HAP-1 (cell line): ENCODE measurements at regions not wholly inside any gene's neighbourhood (a gene's known extent, or its start where the extent isn't known, plus 50 kb on each side); places are given as distances from the start of the nearest gene placed in this dataset.
A peak's percentile ranks its signal among the peaks of the same experiment; 100 is the strongest.

Experiments used
- DNase-seq, 2 experiments: peaks; one replicate each; pipeline ENCODE4 v3.0.0-alpha.2; 2016 to 2020; ENCODE audit warnings: low spot score in 2 of 2
- H3K27me3 ChIP-seq: fragments of 250-450 bp; sonication (Bioruptor Pico); 2 replicates; pipeline ENCODE4 v1.5.1; 2020; ENCODE audit warnings: low read depth, mild to moderate bottlenecking, moderate library complexity
- H3K36me3 ChIP-seq: fragments of 250-450 bp; sonication (Bioruptor Pico); replicated peaks from 2 replicates; pipeline ENCODE4 v1.5.1; 2020; ENCODE audit warnings: mild to moderate bottlenecking
- H3K4me1 ChIP-seq: fragments of 250-450 bp; sonication (Bioruptor Pico); 2 replicates; pipeline ENCODE4 v1.5.1; 2020; ENCODE audit warnings: mild to moderate bottlenecking
- H3K4me3 ChIP-seq: fragments of 250-450 bp; sonication (Bioruptor Pico); 2 replicates; pipeline ENCODE4 v1.5.1; 2020; ENCODE audit warnings: mild to moderate bottlenecking, moderate library complexity
- H3K9me3 ChIP-seq: fragments of 250-450 bp; sonication (Bioruptor Pico); 2 replicates; pipeline ENCODE4 v1.5.1; 2020; ENCODE audit warnings: mild to moderate bottlenecking, moderate library complexity
- in situ Hi-C: fragments of 300-500 bp; cut with MboI; formaldehyde crosslinking; loops from 3 replicates; pipeline ENCODE4 v1.14.3; 2020; ENCODE audit warnings: low sequenced_read_pairs, inconsistent platforms, mixed read lengths

DNA sequence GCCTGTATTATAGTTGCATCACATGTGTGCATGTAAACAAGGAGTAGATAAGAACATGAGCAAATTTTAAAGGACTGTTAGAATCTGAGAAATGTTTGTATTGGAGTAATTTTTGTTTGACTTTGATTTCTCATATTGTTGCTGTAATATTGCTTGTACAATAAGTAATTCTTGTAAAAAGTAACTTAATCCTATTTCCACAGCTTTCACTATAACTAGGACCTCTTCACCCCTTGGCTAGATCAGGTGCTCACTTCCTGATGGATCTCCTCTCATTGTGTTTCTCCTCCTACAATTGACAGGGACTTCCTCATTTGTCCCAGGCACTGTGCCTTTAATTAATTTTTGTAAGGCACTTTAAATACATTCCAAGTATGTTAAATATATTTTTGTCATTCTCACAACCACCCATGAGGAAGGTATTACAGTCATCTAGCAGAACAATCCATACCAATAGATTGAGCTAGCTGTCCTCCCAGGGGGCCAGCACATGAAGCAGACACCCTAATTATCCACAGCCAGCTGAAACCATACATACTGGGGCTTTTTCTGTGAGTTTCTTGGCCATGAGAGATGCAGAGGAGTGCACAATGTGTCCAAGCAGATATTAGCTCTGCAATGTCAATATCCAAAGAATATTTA lies 359.5 kb upstream of the ACVR2A start:
- Histone ChIP-seq H3K4me1 (peaks cover 12% of the 10 kb centered on the region), H3K9me3 (no peaks in the 10 kb centered on the region), H3K27me3 (no peaks in the 10 kb centered on the region), H3K4me3 (no peak overlapping the region), H3K36me3 (no peaks in the 10 kb centered on the region)
- in situ Hi-C loops, result no loop called here
- no peak for DNase-seq

DNA sequence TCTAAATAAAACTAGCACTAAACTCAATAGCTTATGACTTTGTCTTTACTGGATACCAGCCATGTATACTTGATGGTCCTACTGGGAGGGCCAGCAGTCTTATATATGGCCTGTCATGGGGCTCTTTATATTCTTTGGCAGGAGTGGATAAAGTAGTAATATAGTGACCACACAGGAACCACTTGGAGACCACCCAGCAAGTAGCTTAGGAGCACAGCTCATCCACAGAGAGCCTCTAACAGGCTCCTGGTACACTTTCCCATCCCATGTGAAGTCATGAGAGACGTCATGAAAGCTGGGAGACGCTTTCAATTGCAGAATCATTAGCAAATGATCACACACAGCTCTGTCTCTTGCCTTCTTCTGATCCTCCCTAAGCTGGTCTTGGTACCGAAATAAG lies 360.9 kb upstream of the ACVR2A start:
- Histone ChIP-seq H3K36me3 (no peaks in the 10 kb centered on the region), H3K4me1 (peaks cover 9% of the 10 kb centered on the region), H3K9me3 (no peaks in the 10 kb centered on the region), H3K4me3 (no peak overlapping the region), H3K27me3 (no peaks in the 10 kb centered on the region)
- in situ Hi-C loops, result no loop called here
- DNase-seq, result no peak

GRCh38 chr2:147482916-147483669 lies 361.7 kb upstream of the ACVR2A start:
- no peak overlapping the region for H3K4me3 ChIP-seq
- DNase-seq, result no peak
- peaks cover 9% of the 10 kb centered on the region for H3K4me1 ChIP-seq
- no peaks in the 10 kb centered on the region for H3K36me3 ChIP-seq
- in situ Hi-C loops, result no loop called here
- no peaks in the 10 kb centered on the region for H3K9me3 ChIP-seq
- H3K27me3 ChIP-seq, result no peaks in the 10 kb centered on the region

- Histone ChIP-seq H3K4me3 (no peak overlapping the region), H3K27me3 (no peaks in the 10 kb centered on the region), H3K36me3 (no peaks in the 10 kb centered on the region), H3K4me1 (peaks cover 9% of the 10 kb centered on the region), H3K9me3 (no peaks in the 10 kb centered on the region)
- DNase-seq, result peak; percentile 28 to 58
- in situ Hi-C loops, result no loop called here
Observed at GRCh38 chr2:147482111-147482895, 362.5 kb upstream of the ACVR2A start.

DNA sequence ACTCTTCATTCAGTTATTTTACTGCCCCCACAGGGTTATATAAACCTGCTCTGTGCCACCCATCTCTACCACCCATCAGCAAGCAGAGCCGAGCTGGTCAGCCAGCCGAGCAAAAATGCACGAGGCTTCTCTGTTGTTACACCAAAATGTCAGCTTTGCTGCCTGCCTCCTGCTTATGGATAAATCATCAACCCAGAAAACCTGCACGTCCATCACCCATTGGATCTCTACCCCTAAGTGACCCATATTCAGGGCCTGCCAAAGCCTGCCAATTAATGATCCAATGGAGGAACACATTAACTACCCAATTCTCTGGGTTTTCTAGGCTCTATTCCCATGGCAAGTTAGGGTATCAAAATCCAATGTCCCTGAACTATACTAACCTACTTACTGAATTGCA lies 365.5 kb upstream of the ACVR2A start:
- H3K27me3 ChIP-seq, result no peaks in the 10 kb centered on the region
- no peaks in the 10 kb centered on the region for H3K9me3 ChIP-seq
- in situ Hi-C loops, result no loop called here

GRCh38 chr2:147473075-147473474 lies 371.8 kb upstream of the ACVR2A start:
- no peaks in the 10 kb centered on the region for H3K9me3 ChIP-seq
- in situ Hi-C loops, result no loop called here
- H3K27me3 ChIP-seq, result no peaks in the 10 kb centered on the region
- H3K4me3 ChIP-seq, result no peak overlapping the region
- DNase-seq, result no peak
- peaks cover 2% of the 10 kb centered on the region for H3K4me1 ChIP-seq
- no peaks in the 10 kb centered on the region for H3K36me3 ChIP-seq

More for the DNA sequence above, 365.5 kb upstream of the ACVR2A start:
- DNase-seq, result no peak
- Histone ChIP-seq H3K4me1 (peaks cover 9% of the 10 kb centered on the region), H3K36me3 (no peaks in the 10 kb centered on the region), H3K4me3 (no peak overlapping the region)

DNA sequence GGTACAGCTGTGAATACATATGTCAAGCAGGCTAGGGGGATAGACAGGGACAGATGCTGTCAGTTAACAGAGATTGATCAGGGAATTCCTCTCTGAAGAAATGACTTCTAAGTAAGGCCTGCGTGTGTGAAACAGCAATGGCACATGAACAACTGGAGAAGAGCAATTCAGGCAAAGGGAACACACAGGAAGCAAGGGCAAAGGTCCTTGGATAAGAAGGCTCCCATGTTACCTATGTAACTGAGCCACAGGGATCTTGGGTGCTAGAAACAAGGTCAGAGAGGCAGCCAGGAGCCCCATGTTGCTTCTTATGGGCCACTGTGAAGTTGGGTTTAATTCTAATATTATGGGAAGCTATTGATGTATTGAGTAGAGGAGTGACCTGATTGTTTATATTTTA lies 373.7 kb upstream of the ACVR2A start:
- no peaks in the 10 kb centered on the region for H3K36me3 ChIP-seq
- peaks cover 12% of the 10 kb centered on the region for H3K4me1 ChIP-seq
- H3K4me3 ChIP-seq, result no peak overlapping the region
- in situ Hi-C loops, result no loop called here
- no peak for DNase-seq
- no peaks in the 10 kb centered on the region for H3K27me3 ChIP-seq
- no peaks in the 10 kb centered on the region for H3K9me3 ChIP-seq

- DNase-seq, result no peak
- H3K9me3 ChIP-seq, result no peaks in the 10 kb centered on the region
Observed at GRCh38 chr2:147469471-147469870, 375.4 kb upstream of the ACVR2A start.

DNA sequence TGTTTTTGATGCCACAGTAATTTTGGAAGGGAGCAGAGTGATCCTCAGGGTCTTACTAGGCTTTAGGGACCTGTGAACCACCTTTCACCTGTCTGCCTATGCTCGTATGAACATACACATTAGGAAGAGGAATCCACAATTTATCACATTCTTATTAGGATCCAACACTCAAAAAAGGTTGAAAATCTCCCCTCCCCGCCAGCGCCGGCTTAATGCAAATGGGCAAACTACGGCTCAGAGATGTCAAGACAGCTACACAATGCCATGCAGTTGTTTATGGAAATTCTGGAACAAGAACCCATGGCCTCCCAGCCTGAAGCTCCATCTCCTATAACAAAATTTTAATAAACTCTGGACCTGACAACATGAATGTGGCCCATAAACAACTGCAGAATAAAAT lies 375.9 kb upstream of the ACVR2A start:
- Histone ChIP-seq H3K36me3 (no peaks in the 10 kb centered on the region), H3K9me3 (no peaks in the 10 kb centered on the region), H3K4me3 (no peak overlapping the region), H3K27me3 (no peaks in the 10 kb centered on the region), H3K4me1 (peaks cover 23% of the 10 kb centered on the region)
- DNase-seq, result no peak
- in situ Hi-C loops, result no loop called here

More at GRCh38 chr2:147469471-147469870, 375.4 kb upstream of the ACVR2A start:
- H3K4me1 ChIP-seq, result peaks cover 21% of the 10 kb centered on the region
- no peak overlapping the region for H3K4me3 ChIP-seq
- H3K27me3 ChIP-seq, result no peaks in the 10 kb centered on the region
- in situ Hi-C loops, result no loop called here
- no peaks in the 10 kb centered on the region for H3K36me3 ChIP-seq

- no peaks in the 10 kb centered on the region for H3K27me3 ChIP-seq
- DNase-seq, result no peak
- H3K4me3 ChIP-seq, result no peak overlapping the region
- in situ Hi-C loops, result no loop called here
- H3K36me3 ChIP-seq, result no peaks in the 10 kb centered on the region
- H3K4me1 ChIP-seq, result peaks cover 23% of the 10 kb centered on the region
- H3K9me3 ChIP-seq, result no peaks in the 10 kb centered on the region
Observed at GRCh38 chr2:147468349-147468748, 376.5 kb upstream of the ACVR2A start.

DNA sequence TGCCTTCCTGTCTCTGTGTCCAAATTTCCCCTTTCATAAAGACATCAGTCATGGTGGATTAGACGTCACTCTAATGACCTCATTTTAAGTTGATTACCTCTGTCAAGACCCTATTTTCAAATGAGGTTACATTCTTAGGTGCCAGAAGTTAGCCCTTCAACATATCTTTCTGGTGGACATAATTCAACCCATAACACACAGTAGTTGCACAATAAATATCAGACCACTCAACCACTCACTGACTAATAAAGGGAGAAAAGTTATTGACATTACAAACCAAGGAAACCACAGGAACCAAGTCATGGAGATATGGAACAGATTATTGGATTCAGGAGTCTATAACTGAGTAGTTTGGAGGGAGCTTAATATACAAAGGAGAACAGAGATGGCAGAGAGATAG lies 377.4 kb upstream of the ACVR2A start:
- no peaks in the 10 kb centered on the region for H3K9me3 ChIP-seq
- peaks cover 23% of the 10 kb centered on the region for H3K4me1 ChIP-seq
- in situ Hi-C loops, result no loop called here
- no peak for DNase-seq
- H3K4me3 ChIP-seq, result no peak overlapping the region
- no peaks in the 10 kb centered on the region for H3K27me3 ChIP-seq
- no peaks in the 10 kb centered on the region for H3K36me3 ChIP-seq

- Histone ChIP-seq H3K9me3 (no peaks in the 10 kb centered on the region), H3K4me3 (no peak overlapping the region), H3K36me3 (no peaks in the 10 kb centered on the region), H3K27me3 (no peaks in the 10 kb centered on the region), H3K4me1 (peaks cover 23% of the 10 kb centered on the region)
- peak in 1 of 2 experiments; percentile 26 for DNase-seq
- in situ Hi-C loops, result no loop called here
Observed at GRCh38 chr2:147464737-147465357, 380.0 kb upstream of the ACVR2A start.

- H3K4me1 ChIP-seq, result peaks cover 23% of the 10 kb centered on the region
- H3K4me3 ChIP-seq, result no peak overlapping the region
- H3K27me3 ChIP-seq, result no peaks in the 10 kb centered on the region
- no peak for DNase-seq
- in situ Hi-C loops, result no loop called here
- no peaks in the 10 kb centered on the region for H3K9me3 ChIP-seq
- no peaks in the 10 kb centered on the region for H3K36me3 ChIP-seq
Observed at GRCh38 chr2:147463881-147464520, 380.8 kb upstream of the ACVR2A start.
